ENCODE measurements at regions not wholly inside any gene's neighbourhood (a gene's known extent, or its start where the extent isn't known, plus 50 kb on each side); places are given as distances from the start of the nearest gene placed in this dataset.

DNA sequence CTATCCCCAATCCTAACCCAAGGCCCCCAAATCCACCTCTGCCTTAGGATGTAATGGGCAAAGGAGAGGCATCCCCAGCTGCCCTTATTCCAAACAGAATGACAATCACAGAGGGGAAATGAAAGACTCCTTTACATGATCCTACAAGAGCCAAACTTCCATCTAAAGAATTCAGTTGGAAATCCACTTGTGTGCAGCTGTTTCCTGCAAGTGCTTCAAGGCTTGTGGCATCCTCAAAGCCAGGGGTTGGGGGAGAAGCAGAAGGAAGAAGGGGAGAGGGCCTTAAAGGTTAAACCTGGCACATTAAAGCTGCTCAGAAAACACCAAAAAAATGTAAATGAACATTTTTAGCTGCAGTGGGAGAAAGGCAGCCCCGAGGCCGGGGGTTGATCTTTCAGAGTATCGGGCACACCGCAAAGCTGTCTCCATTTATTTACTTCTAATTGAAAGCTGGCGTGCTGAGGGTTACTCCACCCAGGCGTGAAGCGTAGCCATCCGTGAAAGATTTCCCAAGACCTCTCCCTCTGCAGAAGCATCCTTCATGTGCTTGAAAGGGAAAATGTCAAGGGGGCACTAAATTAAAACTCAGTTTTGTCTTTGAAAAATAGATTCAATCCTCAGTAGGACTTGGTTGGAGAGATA is 217.8 kb downstream of the SHQ1 start:
- TF ChIP-seq, protein P1, sequence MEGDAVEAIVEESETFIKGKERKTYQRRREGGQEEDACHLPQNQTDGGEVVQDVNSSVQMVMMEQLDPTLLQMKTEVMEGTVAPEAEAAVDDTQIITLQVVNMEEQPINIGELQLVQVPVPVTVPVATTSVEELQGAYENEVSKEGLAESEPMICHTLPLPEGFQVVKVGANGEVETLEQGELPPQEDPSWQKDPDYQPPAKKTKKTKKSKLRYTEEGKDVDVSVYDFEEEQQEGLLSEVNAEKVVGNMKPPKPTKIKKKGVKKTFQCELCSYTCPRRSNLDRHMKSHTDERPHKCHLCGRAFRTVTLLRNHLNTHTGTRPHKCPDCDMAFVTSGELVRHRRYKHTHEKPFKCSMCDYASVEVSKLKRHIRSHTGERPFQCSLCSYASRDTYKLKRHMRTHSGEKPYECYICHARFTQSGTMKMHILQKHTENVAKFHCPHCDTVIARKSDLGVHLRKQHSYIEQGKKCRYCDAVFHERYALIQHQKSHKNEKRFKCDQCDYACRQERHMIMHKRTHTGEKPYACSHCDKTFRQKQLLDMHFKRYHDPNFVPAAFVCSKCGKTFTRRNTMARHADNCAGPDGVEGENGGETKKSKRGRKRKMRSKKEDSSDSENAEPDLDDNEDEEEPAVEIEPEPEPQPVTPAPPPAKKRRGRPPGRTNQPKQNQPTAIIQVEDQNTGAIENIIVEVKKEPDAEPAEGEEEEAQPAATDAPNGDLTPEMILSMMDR (IDR thresholded peaks at IDR 0.05; ENCODE audit: low read depth, low read length), result no peak
- TF ChIP-seq POLR2A (IDR thresholded peaks at IDR 0.05; ENCODE audit: extremely low read depth, insufficient read length), result no peak
